HFFc6 (cell line): ENCODE measurements at regions not wholly inside any gene's neighbourhood (a gene's known extent, or its start where the extent isn't known, plus 50 kb on each side); places are given as distances from the start of the nearest gene placed in this dataset.

Source experiments
- DNase-seq: peaks from one replicate; pipeline ENCODE4 v3.0.0-alpha.2; 2018
- H3K27ac Mint-ChIP-seq: 2 replicates; pipeline ENCODE4 v1.8.0; 2020; ENCODE audit warnings: mild to moderate bottlenecking, mixed read lengths
- H3K27me3 Mint-ChIP-seq: 2 replicates; pipeline ENCODE4 v1.8.0; 2021; ENCODE audit warnings: mild to moderate bottlenecking, moderate library complexity, mixed read lengths; ENCODE audit not compliant: insufficient read depth
- H3K36me3 Mint-ChIP-seq: 2 replicates; pipeline ENCODE4 v1.8.0; 2021; ENCODE audit warnings: low read depth, mixed read lengths
- H3K4me1 Mint-ChIP-seq: 2 replicates; pipeline ENCODE4 v1.8.0; 2020; ENCODE audit warnings: low read depth, mixed read lengths
- H3K4me3 Mint-ChIP-seq: 2 replicates; pipeline ENCODE4 v1.8.0; 2020; ENCODE audit warnings: mild to moderate bottlenecking, moderate library complexity, mixed read lengths
- H3K9me3 Mint-ChIP-seq: 2 replicates; pipeline ENCODE4 v1.8.0; 2020; ENCODE audit warnings: mild to moderate bottlenecking, mixed read lengths
- CTCF ChIP-seq: fragments of 200-600 bp; sonication (generic); IDR thresholded peaks from 2 replicates; pipeline ENCODE4 v1.5.0; 2021; ENCODE audit warnings: antibody characterized with exemption, mild to moderate bottlenecking

- no peaks in the 10 kb centered on the region for H3K36me3 Mint-ChIP-seq
- peaks cover 24% of the 10 kb centered on the region for H3K27me3 Mint-ChIP-seq
- DNase-seq = no peak
- no peak overlapping the region for H3K4me3 Mint-ChIP-seq
- TF ChIP-seq CTCF = no peak
- H3K4me1 Mint-ChIP-seq = peaks cover 31% of the 10 kb centered on the region
- H3K9me3 Mint-ChIP-seq = no peaks in the 10 kb centered on the region
- H3K27ac Mint-ChIP-seq = no peak overlapping the region
Measured at GRCh38 chr5:56352808-56353590, 119.9 kb upstream of the ANKRD55 start.

GRCh38 chr5:56350597-56351170 is 117.6 kb upstream of the ANKRD55 start:
- Mint-ChIP-seq H3K4me3 (peak overlapping the region; percentile 3; the same call in 1 of the 2 replicates), H3K9me3 (no peaks in the 10 kb centered on the region), H3K27me3 (peaks cover 8% of the 10 kb centered on the region), H3K36me3 (no peaks in the 10 kb centered on the region), H3K4me1 (peaks cover 44% of the 10 kb centered on the region), H3K27ac (peak overlapping the region; percentile 48)
- peak; percentile 77 for DNase-seq
- no peak for TF ChIP-seq CTCF

DNA sequence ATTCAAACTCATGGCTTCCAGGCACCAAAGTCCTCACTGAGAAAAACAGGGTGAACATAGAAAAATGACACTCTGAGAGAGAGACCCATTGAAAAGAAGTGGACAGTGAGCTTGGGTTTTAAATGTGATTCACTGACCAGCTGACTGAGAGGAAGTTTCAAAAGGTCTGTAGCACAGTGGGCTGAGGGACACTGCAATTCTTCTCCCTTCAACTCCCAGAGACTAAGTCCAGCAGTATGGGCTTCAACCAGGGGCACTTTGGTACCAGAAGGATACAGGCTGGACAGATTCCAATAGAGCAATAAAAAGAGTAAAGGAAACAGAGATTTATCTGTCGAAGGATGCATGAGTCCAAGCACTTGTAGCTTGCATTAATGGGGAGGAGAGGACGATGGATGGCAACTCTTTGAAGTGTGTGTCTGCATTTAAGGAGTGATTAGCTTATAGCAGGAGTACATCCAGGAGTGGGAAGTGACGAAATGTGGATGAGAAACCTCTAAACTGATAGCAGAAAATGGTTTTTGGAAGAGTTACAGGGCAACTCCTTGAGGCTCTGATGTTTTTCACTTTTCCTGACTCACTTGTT is 117.0 kb upstream of the ANKRD55 start:
- peak overlapping the region; percentile 48 for H3K27ac Mint-ChIP-seq
- no peaks in the 10 kb centered on the region; the same call in 1 of the 2 replicates for H3K36me3 Mint-ChIP-seq
- H3K4me1 Mint-ChIP-seq = peaks cover 42% of the 10 kb centered on the region

DNA sequence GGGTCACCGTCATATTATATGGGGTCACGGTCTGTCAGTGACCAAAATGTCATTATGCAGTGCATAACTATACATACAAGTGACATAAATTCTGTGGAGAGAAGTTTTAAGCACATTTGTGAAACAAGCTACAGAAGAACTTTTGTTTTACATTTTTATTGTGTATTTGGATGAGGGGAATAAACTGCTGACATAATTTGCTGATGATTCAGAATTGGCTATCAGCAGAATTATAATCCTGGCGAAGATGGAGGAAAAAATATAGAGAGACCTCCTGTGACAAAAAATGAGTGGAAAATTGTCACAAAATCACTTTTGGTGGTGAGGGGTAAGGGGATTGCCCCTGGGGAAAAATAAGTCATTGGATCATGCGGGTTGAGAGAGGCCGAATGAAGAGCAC is 116.3 kb upstream of the ANKRD55 start:
- Mint-ChIP-seq H3K9me3 (no peaks in the 10 kb centered on the region), H3K4me3 (no peak overlapping the region), H3K27me3 (peaks cover 3% of the 10 kb centered on the region; the same call in 1 of the 2 replicates), H3K27ac (no peak overlapping the region), H3K4me1 (peaks cover 42% of the 10 kb centered on the region), H3K36me3 (no peaks in the 10 kb centered on the region; the same call in 1 of the 2 replicates)
- no peak for DNase-seq
- no peak for TF ChIP-seq CTCF

More for the DNA sequence above, 117.0 kb upstream of the ANKRD55 start:
- Mint-ChIP-seq H3K9me3 (no peaks in the 10 kb centered on the region), H3K4me3 (peak overlapping the region; percentile 3; the same call in 1 of the 2 replicates), H3K27me3 (peaks cover 7% of the 10 kb centered on the region)
- no peak for TF ChIP-seq CTCF
- no peak for DNase-seq

GRCh38 chr5:56346741-56347535 is 113.8 kb upstream of the ANKRD55 start:
- Mint-ChIP-seq H3K27ac (peak overlapping the region; percentile 36), H3K4me1 (peaks cover 42% of the 10 kb centered on the region), H3K4me3 (no peak overlapping the region), H3K9me3 (no peaks in the 10 kb centered on the region), H3K27me3 (peaks cover 4% of the 10 kb centered on the region; the same call in 1 of the 2 replicates), H3K36me3 (no peaks in the 10 kb centered on the region; the same call in 1 of the 2 replicates)
- DNase-seq = peak; percentile 87
- TF ChIP-seq CTCF = no peak
